ENCODE measurements at regions not wholly inside any gene's neighbourhood (a gene's known extent, or its start where the extent isn't known, plus 50 kb on each side); places are given as distances from the start of the nearest gene placed in this dataset.

GRCh38 chr2:19776941-19777514, 124.8 kb downstream of the TTC32 start:
- DNase-seq = no peak

GRCh38 chr2:19775838-19776237, 125.9 kb downstream of the TTC32 start:
- DNase-seq = no peak

GRCh38 chr2:19775315-19775714, 126.5 kb downstream of the TTC32 start:
- DNase-seq = no peak

- DNase-seq = no peak
These were observed 127.0 kb downstream of the TTC32 start for GRCh38 chr2:19774805-19775176.

GRCh38 chr2:19772981-19773380, 128.8 kb downstream of the TTC32 start:
- DNase-seq = no peak

GRCh38 chr2:19769513-19769912, 132.3 kb downstream of the TTC32 start:
- no peak for DNase-seq

- no peak for DNase-seq
These were observed 133.9 kb downstream of the TTC32 start for GRCh38 chr2:19767899-19768298.

GRCh38 chr2:19764998-19765397, 136.8 kb downstream of the TTC32 start:
- no peak for DNase-seq

- no peak for DNase-seq
These were observed 138.1 kb downstream of the TTC32 start for GRCh38 chr2:19763731-19764130.

- no peak for DNase-seq
These were observed 138.7 kb downstream of the TTC32 start for GRCh38 chr2:19762959-19763605.

- DNase-seq = no peak
These were observed 139.6 kb downstream of the TTC32 start for GRCh38 chr2:19762142-19762541.

GRCh38 chr2:19759880-19760279, 141.9 kb downstream of the TTC32 start:
- no peak for DNase-seq

- no peak for DNase-seq
These were observed 143.1 kb downstream of the TTC32 start for GRCh38 chr2:19758658-19759057.

GRCh38 chr2:19757586-19757985, 144.2 kb downstream of the TTC32 start:
- no peak for DNase-seq

GRCh38 chr2:19754907-19755306, 146.9 kb downstream of the TTC32 start:
- no peak for DNase-seq

- no peak for DNase-seq
These were observed 148.0 kb downstream of the TTC32 start for GRCh38 chr2:19753818-19754217.

GRCh38 chr2:19753314-19753713, 148.5 kb downstream of the TTC32 start:
- DNase-seq = no peak

GRCh38 chr2:19752500-19752899, 149.3 kb downstream of the TTC32 start:
- no peak for DNase-seq

- DNase-seq = no peak
These were observed 150.2 kb downstream of the TTC32 start for GRCh38 chr2:19751631-19752030.

- DNase-seq = no peak
These were observed 151.6 kb downstream of the TTC32 start for GRCh38 chr2:19750136-19750535.

GRCh38 chr2:19749507-19749836, 152.3 kb downstream of the TTC32 start:
- DNase-seq = no peak

GRCh38 chr2:19748711-19749506, 152.9 kb downstream of the TTC32 start:
- no peak for DNase-seq

- no peak for DNase-seq
These were observed 153.8 kb downstream of the TTC32 start for GRCh38 chr2:19748073-19748375.

- no peak for DNase-seq
These were observed 154.3 kb downstream of the TTC32 start for GRCh38 chr2:19747310-19748072.
